Left lung (tissue), 4 donors: ENCODE measurements at regions not wholly inside any gene's neighbourhood (a gene's known extent, or its start where the extent isn't known, plus 50 kb on each side); places are given as distances from the start of the nearest gene placed in this dataset.
A peak's percentile ranks its signal among the peaks of the same experiment; 100 is the strongest.

Experiments used
- ATAC-seq: fragments of 200-7000 bp; cut with Tn5 transposase; one replicate; pipeline ENCODE4 v1.9.1; 2020; ENCODE audit warnings: moderate library complexity
- DNase-seq, 4 donors: peaks; one replicate each; pipeline ENCODE4 v3.0.0-alpha.2; 2013 to 2020
- H3K27ac ChIP-seq, 2 donors: fragments of 200-600 bp; sonication (generic) in 1 of 2; one replicate each; pipeline versions ENCODE4 v1.5.0 to v1.8.0; 2020 to 2021
- H3K27me3 ChIP-seq, 2 donors: fragments of 200-600 bp; sonication (generic) in 1 of 2; one replicate each; pipeline versions ENCODE4 v1.5.0 to v1.8.0; 2020 to 2021
- H3K36me3 ChIP-seq, 2 donors: fragments of 200-600 bp; sonication (generic) in 1 of 2; one replicate each; pipeline versions ENCODE4 v1.5.0 to v1.8.0; 2020 to 2021
- H3K4me1 ChIP-seq, 2 donors: fragments of 200-600 bp; one replicate each; pipeline ENCODE4 v1.8.0; 2021
- H3K4me3 ChIP-seq, 2 donors: fragments of 200-600 bp; sonication (generic) in 1 of 2; one replicate each; pipeline versions ENCODE4 v1.5.0 to v1.8.0; 2020 to 2021; ENCODE audit warnings: mild to moderate bottlenecking in 1 of 2
- H3K9me3 ChIP-seq, 2 donors: fragments of 200-600 bp; sonication (generic) in 1 of 2; one replicate each; pipeline versions ENCODE4 v1.5.0 to v1.8.0; 2020 to 2021
- CTCF ChIP-seq, 2 donors: fragments of 200-600 bp; sonication (generic) in 1 of 2; IDR thresholded peaks; one replicate each; pipeline versions ENCODE4 v1.5.0 to v1.8.0; 2021; ENCODE audit warnings: antibody characterized with exemption in 2 of 2
- intact Hi-C, 2 donors: fragments of 100-400 bp; cut with DNase I; formaldehyde crosslinking; loops; one replicate each; pipeline versions ENCODE4 v1.11.2 to v1.14.2; 2022
- donor health status: DM: no; HTN: yes; CAD: no.
- donor health status: DM: no; HTN: no; CAD: no.

GRCh38 chr14:100659345-100660001 is 67.2 kb upstream of the DLK1 start:
- TF ChIP-seq CTCF (IDR thresholded peaks at IDR 0.05): no peak
- Histone ChIP-seq H3K27me3 (peaks cover 0 to 37% of the 10 kb centered on the region in 2 donors), H3K9me3 (no peaks in the 10 kb centered on the region), H3K27ac (no peak overlapping the region), H3K36me3 (no peaks in the 10 kb centered on the region), H3K4me3 (no peak overlapping the region), H3K4me1 (peaks cover 0 to 4% of the 10 kb centered on the region in 2 donors)
- intact Hi-C loops: no loop called here
- no peak for DNase-seq
- no peak for ATAC-seq

GRCh38 chr14:100660498-100660881 is 66.2 kb upstream of the DLK1 start:
- no peak for ATAC-seq
- intact Hi-C loops: no loop called here
- no peak for DNase-seq
- TF ChIP-seq CTCF (IDR thresholded peaks at IDR 0.05): no peak
- H3K4me1 ChIP-seq: peaks cover 0 to 4% of the 10 kb centered on the region in 2 donors
- no peak overlapping the region for H3K27ac ChIP-seq
- no peaks in the 10 kb centered on the region for H3K9me3 ChIP-seq
- no peak overlapping the region for H3K4me3 ChIP-seq
- peaks cover 0 to 31% of the 10 kb centered on the region in 2 donors for H3K27me3 ChIP-seq
- H3K36me3 ChIP-seq: no peaks in the 10 kb centered on the region

GRCh38 chr14:100660882-100661635 is 65.6 kb upstream of the DLK1 start:
- intact Hi-C loops: no loop called here
- Histone ChIP-seq H3K9me3 (no peaks in the 10 kb centered on the region), H3K4me1 (peaks cover 0 to 7% of the 10 kb centered on the region in 2 donors), H3K27me3 (peaks cover 0 to 25% of the 10 kb centered on the region in 2 donors), H3K36me3 (no peaks in the 10 kb centered on the region), H3K4me3 (no peak overlapping the region), H3K27ac (no peak overlapping the region)
- DNase-seq (peak in 1 of 4 donors; percentile 44), ATAC-seq (no peak)
- no peak for TF ChIP-seq CTCF (IDR thresholded peaks at IDR 0.05)

- intact Hi-C loops: no loop called here
- Histone ChIP-seq H3K9me3 (no peaks in the 10 kb centered on the region), H3K4me1 (peaks cover 0 to 7% of the 10 kb centered on the region in 2 donors), H3K27me3 (peaks cover 0 to 11% of the 10 kb centered on the region in 2 donors), H3K27ac (no peak overlapping the region), H3K4me3 (no peak overlapping the region), H3K36me3 (no peaks in the 10 kb centered on the region)
- ATAC-seq (peak; percentile 72), DNase-seq (peak in 3 of 4 donors; percentile 64 to 83 (median 67))
- TF ChIP-seq CTCF (IDR thresholded peaks at IDR 0.05): peak; percentile 84 to 93
Measured at GRCh38 chr14:100662879-100663760, 63.6 kb upstream of the DLK1 start.

- Histone ChIP-seq H3K4me1 (peaks cover 0 to 9% of the 10 kb centered on the region in 2 donors), H3K36me3 (no peaks in the 10 kb centered on the region), H3K27ac (no peak overlapping the region), H3K4me3 (no peak overlapping the region), H3K27me3 (peaks cover 0 to 11% of the 10 kb centered on the region in 2 donors), H3K9me3 (no peaks in the 10 kb centered on the region)
- DNase-seq: no peak
- no peak for ATAC-seq
- no peak for TF ChIP-seq CTCF (IDR thresholded peaks at IDR 0.05)
- intact Hi-C loops: no loop called here
Measured at GRCh38 chr14:100663761-100664052, 63.0 kb upstream of the DLK1 start.
